Adrenal gland (tissue), 5 donors: ENCODE measurements at regions not wholly inside any gene's neighbourhood (a gene's known extent, or its start where the extent isn't known, plus 50 kb on each side); places are given as distances from the start of the nearest gene placed in this dataset.

Source experiments
- POLR2A ChIP-seq, 2 donors: fragments of 450-650 bp; IDR thresholded peaks; one replicate each; pipeline ENCODE4 v1.6.1; 2017; ENCODE audit warnings: antibody characterized with exemption in 2 of 2, mild to moderate bottlenecking in 2 of 2, moderate library complexity in 1 of 2
- TF ChIP-seq, protein P1 (sequence below), 6 experiments: fragments of 450-650 bp in 4 of 6; fragments of 200-600 bp in 2 of 6; sonication (generic) in 1 of 6; IDR thresholded peaks; 1 replicate in 5 of 6; 2 replicates in 1 of 6; pipeline versions ENCODE4 v1.5.1 to v1.8.0; 2016 to 2021; ENCODE audit warnings: antibody characterized with exemption in 6 of 6, mild to moderate bottlenecking in 2 of 6, moderate library complexity in 1 of 6
- donor health status: DM: no; HTN: no; CAD: no.

DNA sequence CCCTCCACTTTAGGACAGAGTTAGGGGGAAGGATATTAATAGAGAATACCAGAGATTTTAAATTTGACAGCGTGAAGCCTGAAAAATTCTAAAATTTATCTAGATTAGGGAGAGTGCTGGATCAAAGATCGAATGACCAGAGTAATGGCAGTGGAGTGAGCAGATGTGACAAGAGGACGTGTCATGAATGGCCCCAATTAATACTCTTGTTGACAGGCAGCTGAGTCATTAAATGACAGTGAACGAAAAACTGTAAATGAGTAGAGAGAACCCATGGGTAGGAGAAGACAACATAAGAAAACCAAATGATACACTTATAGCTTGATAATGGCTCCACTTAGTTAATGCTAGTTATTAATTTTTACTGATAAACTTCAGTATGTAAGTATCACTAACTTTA, 73.9 kb upstream of the PLEKHA5 start:
- TF ChIP-seq, protein P1, sequence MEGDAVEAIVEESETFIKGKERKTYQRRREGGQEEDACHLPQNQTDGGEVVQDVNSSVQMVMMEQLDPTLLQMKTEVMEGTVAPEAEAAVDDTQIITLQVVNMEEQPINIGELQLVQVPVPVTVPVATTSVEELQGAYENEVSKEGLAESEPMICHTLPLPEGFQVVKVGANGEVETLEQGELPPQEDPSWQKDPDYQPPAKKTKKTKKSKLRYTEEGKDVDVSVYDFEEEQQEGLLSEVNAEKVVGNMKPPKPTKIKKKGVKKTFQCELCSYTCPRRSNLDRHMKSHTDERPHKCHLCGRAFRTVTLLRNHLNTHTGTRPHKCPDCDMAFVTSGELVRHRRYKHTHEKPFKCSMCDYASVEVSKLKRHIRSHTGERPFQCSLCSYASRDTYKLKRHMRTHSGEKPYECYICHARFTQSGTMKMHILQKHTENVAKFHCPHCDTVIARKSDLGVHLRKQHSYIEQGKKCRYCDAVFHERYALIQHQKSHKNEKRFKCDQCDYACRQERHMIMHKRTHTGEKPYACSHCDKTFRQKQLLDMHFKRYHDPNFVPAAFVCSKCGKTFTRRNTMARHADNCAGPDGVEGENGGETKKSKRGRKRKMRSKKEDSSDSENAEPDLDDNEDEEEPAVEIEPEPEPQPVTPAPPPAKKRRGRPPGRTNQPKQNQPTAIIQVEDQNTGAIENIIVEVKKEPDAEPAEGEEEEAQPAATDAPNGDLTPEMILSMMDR (IDR thresholded peaks at IDR 0.05): no peak
- TF ChIP-seq POLR2A (IDR thresholded peaks at IDR 0.05): no peak
